SK-N-SH (cell line): ENCODE measurements at regions not wholly inside any gene's neighbourhood (a gene's known extent, or its start where the extent isn't known, plus 50 kb on each side); places are given as distances from the start of the nearest gene placed in this dataset.

Experiments used
- CTCF ChIA-PET: fragments of 300-600, 350-600 bp; formaldehyde crosslinking; extraction: SDS; loops from one replicate; lab custom pipeline; 2021; lab: Yijun Ruan, JAX
- POLR2A ChIA-PET: fragments of 350-600 bp; sonication (Branson Sonifier 250); formaldehyde crosslinking; extraction: SDS; loops from one replicate; lab custom pipeline; 2020; ENCODE audit warnings: antibody characterized with exemption, inconsistent platforms; lab: Yijun Ruan, JAX
- DNase-seq: peaks from one replicate; pipeline ENCODE4 v3.0.0; 2012
- H2AFZ ChIP-seq: fragments of 200-600 bp; sonication (generic); 2 replicates; pipeline ENCODE4 v1.8.1; 2016; ENCODE audit warnings: antibody characterized with exemption, mild to moderate bottlenecking, low read depth
- H3F3A ChIP-seq: fragments of 200-600 bp; sonication (generic); replicated peaks from 2 replicates; pipeline ENCODE3; 2016; ENCODE audit warnings: antibody characterized with exemption, mild to moderate bottlenecking; ENCODE audit not compliant: insufficient read depth
- H3K27ac ChIP-seq, 2 experiments: fragments of 200-500 bp in 1 of 2; fragments of 200-600 bp in 1 of 2; sonication (Bioruptor generic) in 1 of 2; sonication (generic), shearing (Covaris generic) in 1 of 2; 2 replicates each; pipeline versions ENCODE4 v1.5.1 to v1.6.1; 2014 to 2016; ENCODE audit warnings: low read depth in 2 of 2, inconsistent platforms in 1 of 2, low read length in 1 of 2, mild to moderate bottlenecking in 1 of 2, mixed read lengths in 1 of 2
- H3K27me3 ChIP-seq: fragments of 200-600 bp; sonication (generic), shearing (Covaris generic); 2 replicates; pipeline ENCODE4 v1.6.1; 2016; ENCODE audit warnings: mixed run types; ENCODE audit not compliant: insufficient read depth
- H3K36me3 ChIP-seq, 2 experiments: fragments of 200-500 bp in 1 of 2; fragments of 200-600 bp in 1 of 2; sonication (Bioruptor generic) in 1 of 2; sonication (generic) in 1 of 2; replicated peaks in 1 of 2; 2 replicates each; pipeline versions ENCODE3 to v1.5.1; 2014 to 2016; ENCODE audit warnings: low read length in 1 of 2, mild to moderate bottlenecking in 1 of 2; ENCODE audit not compliant: insufficient read depth in 2 of 2, control insufficient read depth in 1 of 2
- H3K4me1 ChIP-seq, 2 experiments: fragments of 200-500 bp in 1 of 2; fragments of 200-600 bp in 1 of 2; sonication (Bioruptor generic) in 1 of 2; sonication (generic), shearing (Covaris generic) in 1 of 2; 2 replicates each; pipeline versions ENCODE4 v1.5.1 to v1.6.1; 2014 to 2016; ENCODE audit warnings: low read depth in 1 of 2, low read length in 1 of 2, mixed run types in 1 of 2; ENCODE audit not compliant: insufficient read depth in 2 of 2, control insufficient read depth in 1 of 2
- H3K4me2 ChIP-seq: fragments of 200-600 bp; sonication (generic), shearing (Covaris generic); 2 replicates; pipeline ENCODE4 v1.6.1; 2017; ENCODE audit warnings: mixed run types
- H3K4me3 ChIP-seq, 2 experiments: fragments of 200-500 bp in 1 of 2; fragments of 200-600 bp in 1 of 2; sonication (Bioruptor generic) in 1 of 2; sonication (generic), shearing (Covaris generic) in 1 of 2; 2 replicates each; pipeline versions ENCODE4 v1.5.1 to v1.8.1; 2014 to 2016; ENCODE audit warnings: low read depth in 2 of 2, inconsistent platforms in 1 of 2, low read length in 1 of 2, mild to moderate bottlenecking in 1 of 2, mixed read lengths in 1 of 2, moderate library complexity in 1 of 2
- H3K79me2 ChIP-seq: fragments of 200-600 bp; sonication (generic); 2 replicates; pipeline ENCODE4 v1.8.1; 2017; ENCODE audit warnings: mild to moderate bottlenecking; ENCODE audit not compliant: insufficient read depth
- H3K9ac ChIP-seq: fragments of 200-600 bp; sonication (generic); 2 replicates; pipeline ENCODE4 v1.6.1; 2017; ENCODE audit warnings: mixed run types
- H3K9me2 ChIP-seq: fragments of 200-600 bp; sonication (generic); 2 replicates; pipeline ENCODE4 v1.6.1; 2017; ENCODE audit warnings: mixed run types
- H3K9me3 ChIP-seq: fragments of 200-600 bp; sonication (generic); 2 replicates; pipeline ENCODE4 v1.6.1; 2017; ENCODE audit warnings: mixed run types, mild to moderate bottlenecking, moderate library complexity
- H4K20me1 ChIP-seq: fragments of 200-600 bp; sonication (generic); 2 replicates; pipeline ENCODE4 v1.6.1; 2017; ENCODE audit warnings: mild to moderate bottlenecking, mixed run types; ENCODE audit not compliant: insufficient read depth
- CHD2 ChIP-seq: fragments of 150-350 bp; IDR thresholded peaks from 2 replicates; pipeline ENCODE4 v1.6.1; 2018; ENCODE audit warnings: low read length; ENCODE audit not compliant: partially characterized antibody
- FOXM1 ChIP-seq: IDR thresholded peaks from 2 replicates; pipeline ENCODE4 v1.4.0; 2012; ENCODE audit warnings: low read depth, mild to moderate bottlenecking
- GABPA ChIP-seq: IDR thresholded peaks from 2 replicates; pipeline ENCODE4 v1.4.0; 2012; ENCODE audit warnings: low read depth, mild to moderate bottlenecking
- MEF2A ChIP-seq: IDR thresholded peaks from 2 replicates; pipeline ENCODE4 v1.4.0; 2012; ENCODE audit warnings: low read depth, borderline replicate concordance
- MXI1 ChIP-seq: IDR thresholded peaks from 2 replicates; pipeline ENCODE4 v1.6.1; 2012; ENCODE audit warnings: mild to moderate bottlenecking, low read depth, low read length, improper control_type of control experiment
- NFIC ChIP-seq: IDR thresholded peaks from 2 replicates; pipeline ENCODE4 v1.4.0; 2012; ENCODE audit warnings: borderline replicate concordance
- RAD21 ChIP-seq: IDR thresholded peaks from 2 replicates; pipeline ENCODE4 v1.6.1; 2012; ENCODE audit warnings: mild to moderate bottlenecking, low read length
- REST ChIP-seq: IDR thresholded peaks from 2 replicates; pipeline ENCODE4 v1.6.1; 2012; ENCODE audit warnings: mild to moderate bottlenecking, low read depth, low read length, moderate library complexity
- SIN3A ChIP-seq: IDR thresholded peaks from 2 replicates; pipeline ENCODE4 v1.6.1; 2012; ENCODE audit warnings: low read depth, mild to moderate bottlenecking, low read length, moderate library complexity, borderline replicate concordance
- TCF12 ChIP-seq: IDR thresholded peaks from 2 replicates; pipeline ENCODE4 v1.4.0; 2012
- TEAD4 ChIP-seq: IDR thresholded peaks from 2 replicates; pipeline ENCODE4 v1.4.0; 2012; ENCODE audit warnings: mild to moderate bottlenecking, borderline replicate concordance; ENCODE audit not compliant: insufficient read depth
- YY1 ChIP-seq: IDR thresholded peaks from 2 replicates; pipeline ENCODE4 v1.4.0; 2012; ENCODE audit warnings: low read depth, mild to moderate bottlenecking
- ZBTB33 ChIP-seq: IDR thresholded peaks from 2 replicates; pipeline ENCODE4 v1.4.0; 2012; ENCODE audit warnings: low read depth, borderline replicate concordance
- WGBS: methylation state at CpG from one replicate; pipeline ENCODE4 v1.1.6; 2017; ENCODE audit warnings: low lambda C conversion rate; 5-methylcytosine and 5-hydroxymethylcytosine counted together
- TF ChIP-seq, protein P1 (sequence below): fragments of 150-350 bp; IDR thresholded peaks from 2 replicates; pipeline ENCODE4 v1.6.1; 2016; ENCODE audit warnings: mild to moderate bottlenecking, low read depth, low read length
- TF ChIP-seq, protein P2 (sequence below): fragments of 200-600 bp; sonication (generic); IDR thresholded peaks from 2 replicates; pipeline ENCODE4 v1.6.1; 2017; ENCODE audit warnings: antibody characterized with exemption, mild to moderate bottlenecking, moderate library complexity
- TF ChIP-seq, protein P3 (sequence below): IDR thresholded peaks from 2 replicates; pipeline ENCODE4 v1.4.0; 2012; ENCODE audit warnings: low read depth, borderline replicate concordance

DNA sequence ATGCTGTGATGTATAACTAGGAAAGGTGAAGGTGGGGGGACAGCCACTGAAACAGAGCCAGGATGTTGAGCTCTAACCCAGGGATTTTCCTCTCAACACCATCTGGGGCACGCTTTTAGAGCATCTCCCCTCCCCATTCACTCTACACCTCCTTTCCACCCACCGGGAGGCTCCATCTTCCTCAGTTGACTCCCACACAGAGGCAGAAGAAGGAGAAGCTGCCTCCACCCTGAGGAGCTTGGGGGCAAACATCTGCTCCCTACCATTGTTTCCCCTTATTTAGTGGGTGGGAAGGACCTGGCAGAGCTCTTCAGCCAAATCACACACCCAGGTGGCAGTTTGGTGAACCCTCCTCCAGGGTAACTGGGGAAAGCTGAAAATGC is 50.0 kb upstream of the ADA2 start:
- Histone ChIP-seq H3K9me2 (no peaks in the 10 kb centered on the region), H4K20me1 (no peaks in the 10 kb centered on the region)
- no peak for DNase-seq
- no peak for TF ChIP-seq REST
- TF ChIP-seq MEF2A: no peak
- no peak for TF ChIP-seq ZBTB33
- no peak for TF ChIP-seq YY1
- TF ChIP-seq NFIC: no peak
- TF ChIP-seq SIN3A: no peak
- TF ChIP-seq, protein P1, sequence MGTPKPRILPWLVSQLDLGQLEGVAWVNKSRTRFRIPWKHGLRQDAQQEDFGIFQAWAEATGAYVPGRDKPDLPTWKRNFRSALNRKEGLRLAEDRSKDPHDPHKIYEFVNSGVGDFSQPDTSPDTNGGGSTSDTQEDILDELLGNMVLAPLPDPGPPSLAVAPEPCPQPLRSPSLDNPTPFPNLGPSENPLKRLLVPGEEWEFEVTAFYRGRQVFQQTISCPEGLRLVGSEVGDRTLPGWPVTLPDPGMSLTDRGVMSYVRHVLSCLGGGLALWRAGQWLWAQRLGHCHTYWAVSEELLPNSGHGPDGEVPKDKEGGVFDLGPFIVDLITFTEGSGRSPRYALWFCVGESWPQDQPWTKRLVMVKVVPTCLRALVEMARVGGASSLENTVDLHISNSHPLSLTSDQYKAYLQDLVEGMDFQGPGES: no peak
- no peak for TF ChIP-seq TEAD4
- TF ChIP-seq, protein P2, sequence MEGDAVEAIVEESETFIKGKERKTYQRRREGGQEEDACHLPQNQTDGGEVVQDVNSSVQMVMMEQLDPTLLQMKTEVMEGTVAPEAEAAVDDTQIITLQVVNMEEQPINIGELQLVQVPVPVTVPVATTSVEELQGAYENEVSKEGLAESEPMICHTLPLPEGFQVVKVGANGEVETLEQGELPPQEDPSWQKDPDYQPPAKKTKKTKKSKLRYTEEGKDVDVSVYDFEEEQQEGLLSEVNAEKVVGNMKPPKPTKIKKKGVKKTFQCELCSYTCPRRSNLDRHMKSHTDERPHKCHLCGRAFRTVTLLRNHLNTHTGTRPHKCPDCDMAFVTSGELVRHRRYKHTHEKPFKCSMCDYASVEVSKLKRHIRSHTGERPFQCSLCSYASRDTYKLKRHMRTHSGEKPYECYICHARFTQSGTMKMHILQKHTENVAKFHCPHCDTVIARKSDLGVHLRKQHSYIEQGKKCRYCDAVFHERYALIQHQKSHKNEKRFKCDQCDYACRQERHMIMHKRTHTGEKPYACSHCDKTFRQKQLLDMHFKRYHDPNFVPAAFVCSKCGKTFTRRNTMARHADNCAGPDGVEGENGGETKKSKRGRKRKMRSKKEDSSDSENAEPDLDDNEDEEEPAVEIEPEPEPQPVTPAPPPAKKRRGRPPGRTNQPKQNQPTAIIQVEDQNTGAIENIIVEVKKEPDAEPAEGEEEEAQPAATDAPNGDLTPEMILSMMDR: no peak
- TF ChIP-seq, protein P3, sequence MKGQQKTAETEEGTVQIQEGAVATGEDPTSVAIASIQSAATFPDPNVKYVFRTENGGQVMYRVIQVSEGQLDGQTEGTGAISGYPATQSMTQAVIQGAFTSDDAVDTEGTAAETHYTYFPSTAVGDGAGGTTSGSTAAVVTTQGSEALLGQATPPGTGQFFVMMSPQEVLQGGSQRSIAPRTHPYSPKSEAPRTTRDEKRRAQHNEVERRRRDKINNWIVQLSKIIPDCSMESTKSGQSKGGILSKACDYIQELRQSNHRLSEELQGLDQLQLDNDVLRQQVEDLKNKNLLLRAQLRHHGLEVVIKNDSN: no peak
- no peak for TF ChIP-seq MXI1
- no peak for TF ChIP-seq GABPA
- TF ChIP-seq TCF12: no peak
- TF ChIP-seq RAD21: no peak
- TF ChIP-seq FOXM1: no peak
- no peak for TF ChIP-seq CHD2
- TF ChIP-seq, all 33 proteins: peak for 0
- no peak overlapping the region for H3K9ac ChIP-seq
- H3K27ac ChIP-seq: no peak overlapping the region
- WGBS: 20% methylated on average over 2 of the region's 2 CpGs
- no peak overlapping the region for H2AFZ ChIP-seq
- peaks cover 7 to 10% of the 10 kb centered on the region in 2 experiments; a peak in 2 of 4 replicates for H3K4me1 ChIP-seq
- H3K36me3 ChIP-seq: no peaks in the 10 kb centered on the region
- no peaks in the 10 kb centered on the region for H3K27me3 ChIP-seq
- no peak overlapping the region for H3K4me2 ChIP-seq
- no peaks in the 10 kb centered on the region for H3K9me3 ChIP-seq
- no peak overlapping the region for H3K4me3 ChIP-seq
- ChIA-PET CTCF (interaction anchor here (1.1 to 1.5 kb wide), 2 partner anchors 97 to 211 kb away, joined by 3 to 6 read pairs; no protein-coding TSS in a partner anchor), POLR2A (interaction anchor here (0.8 kb wide), 1 partner anchor 40 kb away, joined by 3 read pairs; no protein-coding TSS in a partner anchor)
- H3F3A ChIP-seq: no peaks in the 10 kb centered on the region
- H3K79me2 ChIP-seq: no peaks in the 10 kb centered on the region
